ENCODE measurements at regions not wholly inside any gene's neighbourhood (a gene's known extent, or its start where the extent isn't known, plus 50 kb on each side); places are given as distances from the start of the nearest gene placed in this dataset.
A peak's percentile ranks its signal among the peaks of the same experiment; 100 is the strongest.

- TF ChIP-seq CTCF (IDR thresholded peaks at IDR 0.05) (no peak), POLR2A (IDR thresholded peaks at IDR 0.05) (no peak), EP300 (IDR thresholded peaks at IDR 0.05) (no peak)
Observed at GRCh38 chrX:155778844-155779553, 102.1 kb upstream of the VAMP7 start.

GRCh38 chrX:155774387-155774786, 106.8 kb upstream of the VAMP7 start:
- Histone ChIP-seq H3K4me1 (ENCODE audit: insufficient read depth) (no peaks in the 10 kb centered on the region), H3K27me3 (no peaks in the 10 kb centered on the region), H3K9me3 (no peaks in the 10 kb centered on the region), H3K36me3 (no peaks in the 10 kb centered on the region), H3K27ac (no peak overlapping the region), H3K4me3 (no peak overlapping the region)
- TF ChIP-seq CTCF (IDR thresholded peaks at IDR 0.05) (no peak), POLR2A (IDR thresholded peaks at IDR 0.05) (no peak), EP300 (IDR thresholded peaks at IDR 0.05) (no peak)
- 70 to 81% (median 71%) methylated on average over 8 of the region's 8 CpGs for WGBS, 3 donors
- no peak for DNase-seq
- intact Hi-C loops (cut with DNase I), result no loop called here

More at GRCh38 chrX:155778844-155779553, 102.1 kb upstream of the VAMP7 start:
- H3K27ac ChIP-seq, result no peak overlapping the region
- H3K27me3 ChIP-seq, result no peaks in the 10 kb centered on the region
- DNase-seq, result no peak
- H3K9me3 ChIP-seq, result no peaks in the 10 kb centered on the region
- H3K36me3 ChIP-seq, result no peaks in the 10 kb centered on the region
- H3K4me3 ChIP-seq, result no peak overlapping the region
- intact Hi-C loops (cut with DNase I), result no loop called here
- no peaks in the 10 kb centered on the region for H3K4me1 ChIP-seq (ENCODE audit: insufficient read depth)
- 45 to 52% (median 48%) methylated on average over 5 of the region's 5 CpGs for WGBS, 3 donors

- 26 to 39% (median 36%) methylated on average over 24 of the region's 24 CpGs for WGBS, 3 donors
- intact Hi-C loops (cut with DNase I), result no loop called here
- Histone ChIP-seq H3K4me1 (ENCODE audit: insufficient read depth) (peaks cover 2% of the 10 kb centered on the region), H3K27ac (no peak overlapping the region), H3K36me3 (no peaks in the 10 kb centered on the region), H3K27me3 (no peaks in the 10 kb centered on the region), H3K9me3 (no peaks in the 10 kb centered on the region), H3K4me3 (no peak overlapping the region)
- TF ChIP-seq CTCF (IDR thresholded peaks at IDR 0.05), result no peak
- no peak for TF ChIP-seq EP300 (IDR thresholded peaks at IDR 0.05)
- no peak for TF ChIP-seq POLR2A (IDR thresholded peaks at IDR 0.05)
- peak in 1 of 5 donors; percentile 21 for DNase-seq
Observed at GRCh38 chrX:155767876-155768769, 113.0 kb upstream of the VAMP7 start.

DNA sequence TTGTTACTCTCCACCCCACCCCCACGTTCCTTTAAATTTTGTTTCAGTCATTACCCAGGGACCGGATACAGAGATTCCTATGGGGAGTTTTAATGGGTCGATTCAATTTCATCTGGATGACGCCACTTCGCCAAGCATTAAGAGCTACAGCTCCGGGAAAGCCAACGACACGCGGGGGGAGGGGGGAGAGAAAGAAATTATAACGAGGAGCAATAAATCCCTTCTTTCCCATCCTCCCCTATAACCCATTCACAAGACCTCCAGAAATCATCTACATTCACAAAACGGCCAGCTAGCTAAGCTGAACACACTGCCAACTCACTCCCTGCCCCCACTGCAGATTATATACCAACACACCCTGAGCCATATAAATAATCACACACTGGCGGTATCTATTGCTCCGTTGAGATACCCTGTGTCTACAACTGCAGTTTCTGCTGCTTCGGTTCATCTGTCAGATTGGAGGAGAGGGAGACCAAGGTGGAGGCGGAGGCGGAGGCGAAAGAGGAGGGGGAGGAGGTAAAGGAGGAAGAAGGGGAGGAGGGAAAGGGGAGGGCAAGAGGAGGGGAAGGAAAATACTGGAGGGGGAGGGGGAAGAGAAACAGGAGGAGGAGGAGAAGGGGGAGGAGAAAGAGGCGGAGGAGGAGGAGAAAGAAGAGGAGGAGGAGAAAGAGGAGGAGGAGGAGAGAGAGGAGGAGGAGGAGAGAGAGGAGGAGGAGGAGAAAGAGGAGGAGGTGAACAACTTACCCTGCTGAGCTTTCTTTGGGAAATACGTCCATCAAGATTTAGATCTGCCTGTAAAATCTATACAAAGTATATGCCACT, 113.9 kb upstream of the VAMP7 start:
- intact Hi-C loops (cut with DNase I), result no loop called here

More for the DNA sequence above, 113.9 kb upstream of the VAMP7 start:
- TF ChIP-seq POLR2A (IDR thresholded peaks at IDR 0.05) (no peak), EP300 (IDR thresholded peaks at IDR 0.05) (no peak), CTCF (IDR thresholded peaks at IDR 0.05) (no peak)
- H3K27me3 ChIP-seq, result no peaks in the 10 kb centered on the region
- WGBS, 3 donors, result 24 to 27% (median 26%) methylated on average over 19 of the region's 19 CpGs
- peak; percentile 34 to 50 (median 39) for DNase-seq
- H3K4me3 ChIP-seq, result peak overlapping the region; percentile 29
- H3K36me3 ChIP-seq, result no peaks in the 10 kb centered on the region
- H3K27ac ChIP-seq, result no peak overlapping the region
- no peaks in the 10 kb centered on the region for H3K9me3 ChIP-seq
- peaks cover 2% of the 10 kb centered on the region for H3K4me1 ChIP-seq (ENCODE audit: insufficient read depth)

Measured in ovary (tissue), 7 donors.